ENCODE measurements at regions not wholly inside any gene's neighbourhood (a gene's known extent, or its start where the extent isn't known, plus 50 kb on each side); places are given as distances from the start of the nearest gene placed in this dataset.

DNA sequence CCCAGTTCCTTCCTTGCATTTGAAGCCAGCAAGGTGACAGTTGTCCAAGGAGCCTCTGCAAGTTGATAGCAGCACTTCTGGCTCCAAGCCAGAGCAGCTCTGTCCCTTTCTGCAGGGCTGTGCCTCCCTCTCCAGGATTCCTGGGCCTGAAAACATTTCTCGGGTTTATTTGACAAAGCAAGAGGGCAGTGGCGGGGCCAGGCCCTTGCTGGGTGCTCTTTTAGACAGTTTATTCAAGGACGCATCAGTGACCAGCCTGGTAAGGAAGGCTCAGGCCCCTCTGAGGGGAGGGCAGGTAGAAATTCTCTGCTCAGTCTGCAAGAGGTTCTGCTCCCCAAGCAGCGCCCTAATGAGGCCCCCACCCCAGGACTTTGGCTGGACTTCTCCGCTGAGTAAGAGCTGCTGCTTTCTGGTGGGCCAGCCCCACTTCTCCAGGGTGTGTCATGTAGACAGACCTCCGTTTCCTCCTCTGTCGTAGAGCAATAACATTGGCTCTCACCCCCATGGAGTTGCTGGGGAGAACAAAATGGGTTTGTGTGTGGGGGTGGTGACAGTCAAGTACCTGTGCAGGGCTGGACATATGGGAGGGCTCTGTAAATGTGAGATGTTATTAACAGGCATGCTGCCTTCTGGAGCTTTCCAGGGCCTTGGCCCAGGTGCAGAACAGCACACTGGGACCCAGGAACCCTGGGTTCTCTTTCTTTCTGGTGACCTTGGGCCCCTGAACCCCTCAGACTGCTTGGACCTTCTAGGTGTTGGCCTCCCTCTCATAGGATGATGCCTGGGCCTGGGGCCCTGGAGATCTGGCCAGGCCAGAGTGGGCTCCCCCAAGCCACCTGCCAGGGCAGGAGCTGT lies 146.2 kb upstream of the TLE3 start:
- TF ChIP-seq RFX5 (IDR thresholded peaks at IDR 0.05; ENCODE audit: low read depth, low read length) (no peak), RAD21 (IDR thresholded peaks at IDR 0.05; ENCODE audit: low read length) (no peak), POLR2A (IDR thresholded peaks at IDR 0.05; ENCODE audit: low read depth, low read length) (no peak), NFE2L2 (IDR thresholded peaks at IDR 0.05; ENCODE audit: low read depth, low read length) (no peak)
- TF ChIP-seq, protein P1, sequence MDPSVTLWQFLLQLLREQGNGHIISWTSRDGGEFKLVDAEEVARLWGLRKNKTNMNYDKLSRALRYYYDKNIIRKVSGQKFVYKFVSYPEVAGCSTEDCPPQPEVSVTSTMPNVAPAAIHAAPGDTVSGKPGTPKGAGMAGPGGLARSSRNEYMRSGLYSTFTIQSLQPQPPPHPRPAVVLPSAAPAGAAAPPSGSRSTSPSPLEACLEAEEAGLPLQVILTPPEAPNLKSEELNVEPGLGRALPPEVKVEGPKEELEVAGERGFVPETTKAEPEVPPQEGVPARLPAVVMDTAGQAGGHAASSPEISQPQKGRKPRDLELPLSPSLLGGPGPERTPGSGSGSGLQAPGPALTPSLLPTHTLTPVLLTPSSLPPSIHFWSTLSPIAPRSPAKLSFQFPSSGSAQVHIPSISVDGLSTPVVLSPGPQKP (IDR thresholded peaks at IDR 0.05; ENCODE audit: borderline replicate concordance, low read depth, low read length) = no peak
- TF ChIP-seq, protein P2, sequence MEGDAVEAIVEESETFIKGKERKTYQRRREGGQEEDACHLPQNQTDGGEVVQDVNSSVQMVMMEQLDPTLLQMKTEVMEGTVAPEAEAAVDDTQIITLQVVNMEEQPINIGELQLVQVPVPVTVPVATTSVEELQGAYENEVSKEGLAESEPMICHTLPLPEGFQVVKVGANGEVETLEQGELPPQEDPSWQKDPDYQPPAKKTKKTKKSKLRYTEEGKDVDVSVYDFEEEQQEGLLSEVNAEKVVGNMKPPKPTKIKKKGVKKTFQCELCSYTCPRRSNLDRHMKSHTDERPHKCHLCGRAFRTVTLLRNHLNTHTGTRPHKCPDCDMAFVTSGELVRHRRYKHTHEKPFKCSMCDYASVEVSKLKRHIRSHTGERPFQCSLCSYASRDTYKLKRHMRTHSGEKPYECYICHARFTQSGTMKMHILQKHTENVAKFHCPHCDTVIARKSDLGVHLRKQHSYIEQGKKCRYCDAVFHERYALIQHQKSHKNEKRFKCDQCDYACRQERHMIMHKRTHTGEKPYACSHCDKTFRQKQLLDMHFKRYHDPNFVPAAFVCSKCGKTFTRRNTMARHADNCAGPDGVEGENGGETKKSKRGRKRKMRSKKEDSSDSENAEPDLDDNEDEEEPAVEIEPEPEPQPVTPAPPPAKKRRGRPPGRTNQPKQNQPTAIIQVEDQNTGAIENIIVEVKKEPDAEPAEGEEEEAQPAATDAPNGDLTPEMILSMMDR (conservative IDR thresholded peaks at IDR 0.05; ENCODE audit: low read depth, low read length) = no peak
- Histone ChIP-seq H3K9me1 (ENCODE audit: insufficient read depth, low read length) (no peaks in the 10 kb centered on the region; the same call in 1 of the 2 replicates), H3K4ac (ENCODE audit: low read depth, low read length) (no peak overlapping the region), H4K91ac (ENCODE audit: insufficient read depth, low read depth, low read length) (no peak overlapping the region), H4K20me1 (ENCODE audit: insufficient read depth, low read length) (no peaks in the 10 kb centered on the region), H3K9me3 (ENCODE audit: control insufficient read depth, insufficient read depth, low read length) (no peaks in the 10 kb centered on the region), H3K56ac (ENCODE audit: extremely low read depth, insufficient read depth, low read length) (no peak overlapping the region), H3K14ac (replicated peaks; ENCODE audit: low read depth, low read length) (no peak overlapping the region), H3K27ac (ENCODE audit: insufficient read depth, low read length) (no peak overlapping the region), H3K36me3 (ENCODE audit: control insufficient read depth, insufficient read depth, low read length) (no peaks in the 10 kb centered on the region), H3K27me3 (ENCODE audit: control insufficient read depth, insufficient read depth, low read length) (peaks cover 40% of the 10 kb centered on the region), H3K4me1 (ENCODE audit: control insufficient read depth, insufficient read depth, low read length) (no peaks in the 10 kb centered on the region), H2BK5ac (ENCODE audit: low read depth, low read length, poor library complexity, severe bottlenecking) (no peak overlapping the region), H2AFZ (replicated peaks; ENCODE audit: low read length, poor library complexity) (no peak overlapping the region), H3K79me1 (ENCODE audit: low read depth in 1 of 2, low read length in 2 of 2) (no peaks in the 10 kb centered on the region), H3K4me2 (ENCODE audit: low read depth, low read length) (no peak overlapping the region), H4K8ac (ENCODE audit: low read depth in 2 of 2, low read length in 2 of 2) (no peak overlapping the region), H4K5ac (ENCODE audit: low read depth, low read length) (no peak overlapping the region), H2BK15ac (ENCODE audit: low read depth, low read length) (no peak overlapping the region), H3K9ac (ENCODE audit: low read depth, low read length) (no peak overlapping the region), H2BK120ac (ENCODE audit: low read depth, low read length) (no peak overlapping the region), H2AK9ac (replicated peaks; ENCODE audit: low read depth, low read length, poor library complexity) (peak overlapping the region; percentile 52), H2BK20ac (ENCODE audit: low read depth, low read length) (no peak overlapping the region), H3K23ac (ENCODE audit: low read depth, low read length) (no peak overlapping the region), H2AK5ac (ENCODE audit: low read depth, low read length) (no peak overlapping the region), H3K4me3 (ENCODE audit: insufficient read depth, low read depth, low read length) (no peak overlapping the region), H3K18ac (ENCODE audit: low read depth, low read length) (no peak overlapping the region)
- in situ Hi-C loops (cut with MboI; ENCODE audit: low sequenced_read_pairs) (no loop called here), intact Hi-C loops (cut with micrococcal nuclease) (no loop called here), dilution Hi-C loops (cut with HindIII; ENCODE audit: low sequenced_read_pairs, unreplicated experiment) (no loop called here)
- BruUV-seq (replicated peaks) = no TSS peak
- ATAC-seq (ENCODE audit: low read depth) (no peak), DNase-seq (no peak)
- 94% methylated on average over 3 of the region's 7 CpGs; no CpG with 5 or more reads in 1 of the 2 experiments for WGBS, 2 experiments (ENCODE audit: extremely low coverage in 2 of 2, insufficient read length in 1 of 2)
- ChIA-PET POLR2A (ENCODE audit: unreplicated experiment) (no interaction called here), CTCF (no interaction called here)
